ENCODE measurements at regions not wholly inside any gene's neighbourhood (a gene's known extent, or its start where the extent isn't known, plus 50 kb on each side); places are given as distances from the start of the nearest gene placed in this dataset.

DNA sequence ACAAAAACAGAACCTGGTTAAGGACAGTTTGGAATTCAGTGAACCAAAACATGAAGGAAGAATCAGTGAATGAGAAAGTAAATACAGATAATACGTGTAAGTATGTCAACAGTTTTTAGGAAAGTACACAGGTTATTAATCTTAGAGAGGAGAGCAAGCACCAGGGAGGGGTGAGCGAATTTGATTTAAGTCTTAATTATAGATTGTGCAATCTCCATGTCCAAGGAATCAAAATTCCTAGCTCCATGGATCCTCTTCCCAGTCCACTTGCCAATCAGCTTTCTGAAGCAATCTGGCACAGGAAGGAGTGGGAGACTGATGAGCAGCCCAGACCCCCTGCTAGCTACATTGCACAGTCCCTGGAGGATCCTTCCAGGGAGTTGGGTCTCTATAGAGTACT is 346.4 kb downstream of the SETD4 start:
- Mint-ChIP-seq H3K4me1 (peaks cover 6 to 15% of the 10 kb centered on the region in 2 experiments), H3K36me3 (ENCODE audit: insufficient read depth in 1 of 3, low read depth in 3 of 3) (peaks cover 0 to 2% (median 0%) of the 10 kb centered on the region in 3 experiments; a peak in 1 of 7 replicates), H3K4me3 (no peak overlapping the region), H3K27ac (no peak overlapping the region), H3K27me3 (ENCODE audit: low read depth) (peaks cover 62% of the 10 kb centered on the region), H3K9me3 (peaks cover 0 to 6% of the 10 kb centered on the region in 2 experiments; a peak in 2 of 5 replicates)
- Histone ChIP-seq H2BK120ac (ENCODE audit: low read depth, low read length, poor library complexity, severe bottlenecking) (no peak overlapping the region), H2BK20ac (ENCODE audit: low read depth, low read length, poor library complexity, severe bottlenecking) (no peak overlapping the region), H4K5ac (ENCODE audit: insufficient read length, low read depth, low read length) (no peak overlapping the region), H2BK5ac (ENCODE audit: insufficient read length, low read length) (no peak overlapping the region), H4K8ac (replicated peaks; ENCODE audit: insufficient read length, low read depth, low read length) (no peak overlapping the region), H3K23me2 (ENCODE audit: insufficient read length, low read depth, low read length, poor library complexity, severe bottlenecking) (no peaks in the 10 kb centered on the region), H3K27me3 (ENCODE audit: insufficient read depth, low read length) (peaks cover 2% of the 10 kb centered on the region), H2AK5ac (ENCODE audit: insufficient read length, low read length) (no peak overlapping the region), H2AFZ (ENCODE audit: low read length) (no peak overlapping the region), H3K23ac (ENCODE audit: insufficient read length, low read depth, low read length) (no peak overlapping the region), H4K20me1 (ENCODE audit: control insufficient read depth, insufficient read depth, insufficient read length) (no peaks in the 10 kb centered on the region), H3K18ac (ENCODE audit: insufficient read length, low read depth, low read length) (no peak overlapping the region), H3K4me1 (ENCODE audit: insufficient read depth, low read length) (no peaks in the 10 kb centered on the region), H3T11ph (ENCODE audit: low read length) (no peak overlapping the region), H3K27ac (ENCODE audit: insufficient read length, low read depth, low read length) (no peak overlapping the region), H3K14ac (ENCODE audit: insufficient read depth, low read length) (no peak overlapping the region), H2BK15ac (ENCODE audit: low read depth, low read length) (no peak overlapping the region), H3K4me2 (ENCODE audit: insufficient read depth, insufficient read length, low read length) (no peak overlapping the region), H3K79me2 (ENCODE audit: insufficient read depth, low read length) (no peaks in the 10 kb centered on the region), H3K79me1 (ENCODE audit: insufficient read depth, low read depth, low read length, poor library complexity, severe bottlenecking) (no peaks in the 10 kb centered on the region), H4K91ac (ENCODE audit: insufficient read length, low read depth, low read length) (no peak overlapping the region), H3K9ac (ENCODE audit: extremely low read depth, insufficient read length, low read length) (no peak overlapping the region), H2BK12ac (ENCODE audit: insufficient read length, low read depth, low read length) (no peak overlapping the region), H3K9me3 (ENCODE audit: control insufficient read depth, low read depth, low read length) (no peaks in the 10 kb centered on the region), H3K4ac (ENCODE audit: low read depth, low read length) (no peak overlapping the region), H3K56ac (ENCODE audit: insufficient read length, low read depth, low read length) (no peak overlapping the region)
- WGBS (ENCODE audit: extremely low coverage, insufficient read length, low lambda C conversion rate): no CpG with 5 or more reads among the region's 2 CpGs
- TF ChIP-seq, protein P1, sequence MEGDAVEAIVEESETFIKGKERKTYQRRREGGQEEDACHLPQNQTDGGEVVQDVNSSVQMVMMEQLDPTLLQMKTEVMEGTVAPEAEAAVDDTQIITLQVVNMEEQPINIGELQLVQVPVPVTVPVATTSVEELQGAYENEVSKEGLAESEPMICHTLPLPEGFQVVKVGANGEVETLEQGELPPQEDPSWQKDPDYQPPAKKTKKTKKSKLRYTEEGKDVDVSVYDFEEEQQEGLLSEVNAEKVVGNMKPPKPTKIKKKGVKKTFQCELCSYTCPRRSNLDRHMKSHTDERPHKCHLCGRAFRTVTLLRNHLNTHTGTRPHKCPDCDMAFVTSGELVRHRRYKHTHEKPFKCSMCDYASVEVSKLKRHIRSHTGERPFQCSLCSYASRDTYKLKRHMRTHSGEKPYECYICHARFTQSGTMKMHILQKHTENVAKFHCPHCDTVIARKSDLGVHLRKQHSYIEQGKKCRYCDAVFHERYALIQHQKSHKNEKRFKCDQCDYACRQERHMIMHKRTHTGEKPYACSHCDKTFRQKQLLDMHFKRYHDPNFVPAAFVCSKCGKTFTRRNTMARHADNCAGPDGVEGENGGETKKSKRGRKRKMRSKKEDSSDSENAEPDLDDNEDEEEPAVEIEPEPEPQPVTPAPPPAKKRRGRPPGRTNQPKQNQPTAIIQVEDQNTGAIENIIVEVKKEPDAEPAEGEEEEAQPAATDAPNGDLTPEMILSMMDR (conservative IDR thresholded peaks at IDR 0.05): no peak
- DNase-seq: no peak

Data from H9 (cell line).